22Rv1 (cell line): ENCODE measurements at regions not wholly inside any gene's neighbourhood (a gene's known extent, or its start where the extent isn't known, plus 50 kb on each side); places are given as distances from the start of the nearest gene placed in this dataset.

ENCODE experiments used
- CTCF ChIP-seq: fragments of 450-650 bp; IDR thresholded peaks from 2 replicates; pipeline ENCODE4 v1.5.1; 2017; ENCODE audit warnings: mild to moderate bottlenecking
- ZFX ChIP-seq: fragments of 450-650 bp; IDR thresholded peaks from 2 replicates; pipeline ENCODE4 v1.6.1; 2017; ENCODE audit warnings: antibody characterized with exemption, borderline replicate concordance

DNA sequence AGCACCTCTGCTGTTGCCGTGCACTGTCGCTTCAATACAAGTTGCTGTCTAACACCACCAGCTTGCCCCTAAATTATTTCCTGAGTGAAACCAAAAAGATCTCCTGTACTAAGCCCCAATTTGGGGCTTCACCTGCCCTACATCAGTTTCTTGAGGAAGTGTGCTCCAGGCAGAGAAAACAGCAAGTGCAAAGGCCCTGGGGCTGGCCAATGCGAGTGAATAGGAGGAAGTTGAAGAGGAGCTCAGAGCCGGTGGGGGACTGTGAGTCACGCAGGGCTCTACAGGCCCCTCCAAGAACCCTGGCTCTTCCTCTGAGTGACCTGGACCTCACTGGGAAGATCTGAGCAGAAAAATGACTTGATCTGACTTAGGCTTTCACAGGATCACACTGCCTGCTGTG lies 117.2 kb downstream of the IPO8 start:
- TF ChIP-seq CTCF (no peak), ZFX (no peak)
